ENCODE measurements at regions not wholly inside any gene's neighbourhood (a gene's known extent, or its start where the extent isn't known, plus 50 kb on each side); places are given as distances from the start of the nearest gene placed in this dataset.

- no CpG with 5 or more reads among the region's 1 CpG for WGBS (ENCODE audit: insufficient coverage)
- DNase-seq: peak; percentile 12
- H3K4me3 ChIP-seq (ENCODE audit: low read length): no peak overlapping the region
- H3K27me3 ChIP-seq (ENCODE audit: control insufficient read depth, insufficient read depth, low read length): no peaks in the 10 kb centered on the region
- H3K9me3 ChIP-seq (replicated peaks; ENCODE audit: control insufficient read depth, low read depth, low read length): no peaks in the 10 kb centered on the region
- no peaks in the 10 kb centered on the region for H3K36me3 ChIP-seq (ENCODE audit: control insufficient read depth, insufficient read depth, low read length)
- H3K4me1 ChIP-seq (ENCODE audit: control insufficient read depth, insufficient read depth, low read length): no peaks in the 10 kb centered on the region
- H3K27ac ChIP-seq (ENCODE audit: low read length): no peak overlapping the region
Measured at GRCh38 chr4:143054971-143055370, 129.7 kb upstream of the USP38 start.

GRCh38 chr4:143055997-143056396, 128.7 kb upstream of the USP38 start:
- Histone ChIP-seq H3K4me1 (ENCODE audit: control insufficient read depth, insufficient read depth, low read length) (no peaks in the 10 kb centered on the region), H3K36me3 (ENCODE audit: control insufficient read depth, insufficient read depth, low read length) (no peaks in the 10 kb centered on the region), H3K9me3 (replicated peaks; ENCODE audit: control insufficient read depth, low read depth, low read length) (no peaks in the 10 kb centered on the region), H3K27ac (ENCODE audit: low read length) (no peak overlapping the region), H3K27me3 (ENCODE audit: control insufficient read depth, insufficient read depth, low read length) (no peaks in the 10 kb centered on the region), H3K4me3 (ENCODE audit: low read length) (no peak overlapping the region)
- DNase-seq: no peak
- WGBS (ENCODE audit: insufficient coverage): 100% methylated on average over 1 of the region's 4 CpGs

- no peak for DNase-seq
- Histone ChIP-seq H3K4me3 (ENCODE audit: low read length) (no peak overlapping the region), H3K36me3 (ENCODE audit: control insufficient read depth, insufficient read depth, low read length) (no peaks in the 10 kb centered on the region), H3K27me3 (ENCODE audit: control insufficient read depth, insufficient read depth, low read length) (no peaks in the 10 kb centered on the region), H3K27ac (ENCODE audit: low read length) (no peak overlapping the region), H3K4me1 (ENCODE audit: control insufficient read depth, insufficient read depth, low read length) (no peaks in the 10 kb centered on the region), H3K9me3 (replicated peaks; ENCODE audit: control insufficient read depth, low read depth, low read length) (peaks cover 2% of the 10 kb centered on the region)
- 71% methylated on average over 3 of the region's 4 CpGs for WGBS (ENCODE audit: insufficient coverage)
Measured at GRCh38 chr4:143071351-143071750, 113.4 kb upstream of the USP38 start.

- 17% methylated on average over 1 of the region's 4 CpGs for WGBS (ENCODE audit: insufficient coverage)
- Histone ChIP-seq H3K27ac (ENCODE audit: low read length) (no peak overlapping the region), H3K9me3 (replicated peaks; ENCODE audit: control insufficient read depth, low read depth, low read length) (peaks cover 2% of the 10 kb centered on the region), H3K27me3 (ENCODE audit: control insufficient read depth, insufficient read depth, low read length) (no peaks in the 10 kb centered on the region), H3K4me1 (ENCODE audit: control insufficient read depth, insufficient read depth, low read length) (no peaks in the 10 kb centered on the region), H3K4me3 (ENCODE audit: low read length) (no peak overlapping the region), H3K36me3 (ENCODE audit: control insufficient read depth, insufficient read depth, low read length) (no peaks in the 10 kb centered on the region)
- no peak for DNase-seq
Measured at GRCh38 chr4:143076723-143077122, 108.0 kb upstream of the USP38 start.

- no peak overlapping the region for H3K27ac ChIP-seq (ENCODE audit: low read length)
- peaks cover 5% of the 10 kb centered on the region for H3K4me1 ChIP-seq (ENCODE audit: control insufficient read depth, insufficient read depth, low read length)
- no peaks in the 10 kb centered on the region for H3K9me3 ChIP-seq (replicated peaks; ENCODE audit: control insufficient read depth, low read depth, low read length)
- WGBS (ENCODE audit: insufficient coverage): no CpG with 5 or more reads among the region's 1 CpG
- H3K36me3 ChIP-seq (ENCODE audit: control insufficient read depth, insufficient read depth, low read length): no peaks in the 10 kb centered on the region
- no peak overlapping the region for H3K4me3 ChIP-seq (ENCODE audit: low read length)
- H3K27me3 ChIP-seq (ENCODE audit: control insufficient read depth, insufficient read depth, low read length): no peaks in the 10 kb centered on the region
- DNase-seq: no peak
Measured at GRCh38 chr4:143082701-143083100, 102.0 kb upstream of the USP38 start.

GRCh38 chr4:143083756-143084472, 100.8 kb upstream of the USP38 start:
- WGBS (ENCODE audit: insufficient coverage): 33% methylated on average over 1 of the region's 2 CpGs
- Histone ChIP-seq H3K4me1 (ENCODE audit: control insufficient read depth, insufficient read depth, low read length) (peaks cover 5% of the 10 kb centered on the region), H3K36me3 (ENCODE audit: control insufficient read depth, insufficient read depth, low read length) (no peaks in the 10 kb centered on the region), H3K4me3 (ENCODE audit: low read length) (no peak overlapping the region), H3K27me3 (ENCODE audit: control insufficient read depth, insufficient read depth, low read length) (no peaks in the 10 kb centered on the region), H3K27ac (ENCODE audit: low read length) (no peak overlapping the region), H3K9me3 (replicated peaks; ENCODE audit: control insufficient read depth, low read depth, low read length) (no peaks in the 10 kb centered on the region)
- DNase-seq: peak; percentile 40

- no peak for DNase-seq
- no CpG with 5 or more reads among the region's 1 CpG for WGBS (ENCODE audit: insufficient coverage)
- H3K27ac ChIP-seq (ENCODE audit: low read length): no peak overlapping the region
Measured at GRCh38 chr4:143084566-143084965, 100.2 kb upstream of the USP38 start.

GRCh38 chr4:143085224-143085623, 99.5 kb upstream of the USP38 start:
- no CpG with 5 or more reads among the region's 2 CpGs for WGBS (ENCODE audit: insufficient coverage)
- DNase-seq: peak; percentile 17
- no peak overlapping the region for H3K4me3 ChIP-seq (ENCODE audit: low read length)
- no peaks in the 10 kb centered on the region for H3K36me3 ChIP-seq (ENCODE audit: control insufficient read depth, insufficient read depth, low read length)
- H3K27me3 ChIP-seq (ENCODE audit: control insufficient read depth, insufficient read depth, low read length): no peaks in the 10 kb centered on the region
- no peak overlapping the region for H3K27ac ChIP-seq (ENCODE audit: low read length)
- peaks cover 5% of the 10 kb centered on the region for H3K4me1 ChIP-seq (ENCODE audit: control insufficient read depth, insufficient read depth, low read length)
- no peaks in the 10 kb centered on the region for H3K9me3 ChIP-seq (replicated peaks; ENCODE audit: control insufficient read depth, low read depth, low read length)

More at GRCh38 chr4:143084566-143084965, 100.2 kb upstream of the USP38 start:
- H3K4me1 ChIP-seq (ENCODE audit: control insufficient read depth, insufficient read depth, low read length): peaks cover 5% of the 10 kb centered on the region
- no peaks in the 10 kb centered on the region for H3K36me3 ChIP-seq (ENCODE audit: control insufficient read depth, insufficient read depth, low read length)
- no peaks in the 10 kb centered on the region for H3K9me3 ChIP-seq (replicated peaks; ENCODE audit: control insufficient read depth, low read depth, low read length)
- no peak overlapping the region for H3K4me3 ChIP-seq (ENCODE audit: low read length)
- no peaks in the 10 kb centered on the region for H3K27me3 ChIP-seq (ENCODE audit: control insufficient read depth, insufficient read depth, low read length)

- H3K9me3 ChIP-seq (replicated peaks; ENCODE audit: control insufficient read depth, low read depth, low read length): no peaks in the 10 kb centered on the region
- no peaks in the 10 kb centered on the region for H3K27me3 ChIP-seq (ENCODE audit: control insufficient read depth, insufficient read depth, low read length)
- H3K4me3 ChIP-seq (ENCODE audit: low read length): no peak overlapping the region
- no peak overlapping the region for H3K27ac ChIP-seq (ENCODE audit: low read length)
- no peak for DNase-seq
- H3K4me1 ChIP-seq (ENCODE audit: control insufficient read depth, insufficient read depth, low read length): peaks cover 5% of the 10 kb centered on the region
- no peaks in the 10 kb centered on the region for H3K36me3 ChIP-seq (ENCODE audit: control insufficient read depth, insufficient read depth, low read length)
Measured at GRCh38 chr4:143085659-143086058, 99.1 kb upstream of the USP38 start.

GRCh38 chr4:143089291-143089690, 95.4 kb upstream of the USP38 start:
- Histone ChIP-seq H3K4me3 (ENCODE audit: low read length) (no peak overlapping the region), H3K36me3 (ENCODE audit: control insufficient read depth, insufficient read depth, low read length) (no peaks in the 10 kb centered on the region), H3K27me3 (ENCODE audit: control insufficient read depth, insufficient read depth, low read length) (no peaks in the 10 kb centered on the region)

GRCh38 chr4:143089847-143090246, 94.9 kb upstream of the USP38 start:
- Histone ChIP-seq H3K4me3 (ENCODE audit: low read length) (no peak overlapping the region), H3K27ac (ENCODE audit: low read length) (no peak overlapping the region), H3K4me1 (ENCODE audit: control insufficient read depth, insufficient read depth, low read length) (no peaks in the 10 kb centered on the region), H3K36me3 (ENCODE audit: control insufficient read depth, insufficient read depth, low read length) (no peaks in the 10 kb centered on the region), H3K9me3 (replicated peaks; ENCODE audit: control insufficient read depth, low read depth, low read length) (no peaks in the 10 kb centered on the region), H3K27me3 (ENCODE audit: control insufficient read depth, insufficient read depth, low read length) (no peaks in the 10 kb centered on the region)
- DNase-seq: no peak

More at GRCh38 chr4:143089291-143089690, 95.4 kb upstream of the USP38 start:
- Histone ChIP-seq H3K27ac (ENCODE audit: low read length) (no peak overlapping the region), H3K4me1 (ENCODE audit: control insufficient read depth, insufficient read depth, low read length) (no peaks in the 10 kb centered on the region), H3K9me3 (replicated peaks; ENCODE audit: control insufficient read depth, low read depth, low read length) (no peaks in the 10 kb centered on the region)
- no peak for DNase-seq
